ENCODE measurements at regions not wholly inside any gene's neighbourhood (a gene's known extent, or its start where the extent isn't known, plus 50 kb on each side); places are given as distances from the start of the nearest gene placed in this dataset.

GRCh38 chr11:90329043-90329442, 106.2 kb upstream of the CHORDC1 start:
- Histone ChIP-seq H2AFZ (ENCODE audit: low read depth) (no peak overlapping the region), H3K79me2 (ENCODE audit: insufficient read depth, low read depth) (no peaks in the 10 kb centered on the region), H4K20me1 (ENCODE audit: insufficient read depth) (no peaks in the 10 kb centered on the region), H3K27ac (no peak overlapping the region), H3K27me3 (ENCODE audit: insufficient read depth, low read depth) (no peaks in the 10 kb centered on the region), H3K4me2 (no peak overlapping the region), H3K4me1 (ENCODE audit: low read depth, poor library complexity, severe bottlenecking) (no peaks in the 10 kb centered on the region), H3K4me3 (IDR thresholded peaks at IDR 0.05; ENCODE audit: insufficient read depth, low read depth, low read length) (no peak overlapping the region), H3K9ac (no peak overlapping the region), H3K36me3 (ENCODE audit: insufficient read depth) (no peaks in the 10 kb centered on the region)
- no peak for TF ChIP-seq CTCF (conservative IDR thresholded peaks at IDR 0.05; ENCODE audit: low read depth, low read length)

- Histone ChIP-seq H3K4me2 (no peak overlapping the region), H3K79me2 (ENCODE audit: insufficient read depth, low read depth) (no peaks in the 10 kb centered on the region), H3K9ac (no peak overlapping the region), H4K20me1 (ENCODE audit: insufficient read depth) (no peaks in the 10 kb centered on the region), H3K27ac (no peak overlapping the region), H2AFZ (ENCODE audit: low read depth) (no peak overlapping the region), H3K4me1 (ENCODE audit: low read depth, poor library complexity, severe bottlenecking) (no peaks in the 10 kb centered on the region), H3K4me3 (IDR thresholded peaks at IDR 0.05; ENCODE audit: insufficient read depth, low read depth, low read length) (no peak overlapping the region), H3K36me3 (ENCODE audit: insufficient read depth) (no peaks in the 10 kb centered on the region), H3K27me3 (ENCODE audit: insufficient read depth, low read depth) (no peaks in the 10 kb centered on the region)
- TF ChIP-seq CTCF (conservative IDR thresholded peaks at IDR 0.05; ENCODE audit: low read depth, low read length), result no peak
Observed at GRCh38 chr11:90326647-90327046, 103.8 kb upstream of the CHORDC1 start.

- H3K27ac ChIP-seq, result no peak overlapping the region
- H3K79me2 ChIP-seq (ENCODE audit: insufficient read depth, low read depth), result no peaks in the 10 kb centered on the region
- no peak overlapping the region for H3K4me2 ChIP-seq
- H3K36me3 ChIP-seq (ENCODE audit: insufficient read depth), result no peaks in the 10 kb centered on the region
- no peaks in the 10 kb centered on the region for H4K20me1 ChIP-seq (ENCODE audit: insufficient read depth)
- no peaks in the 10 kb centered on the region for H3K27me3 ChIP-seq (ENCODE audit: insufficient read depth, low read depth)
- H2AFZ ChIP-seq (ENCODE audit: low read depth), result no peak overlapping the region
- H3K4me1 ChIP-seq (ENCODE audit: low read depth, poor library complexity, severe bottlenecking), result no peaks in the 10 kb centered on the region
- no peak overlapping the region for H3K9ac ChIP-seq
- no peak for TF ChIP-seq CTCF (conservative IDR thresholded peaks at IDR 0.05; ENCODE audit: low read depth, low read length)
- H3K4me3 ChIP-seq (IDR thresholded peaks at IDR 0.05; ENCODE audit: insufficient read depth, low read depth, low read length), result no peak overlapping the region
Observed at GRCh38 chr11:90323289-90323688, 100.4 kb upstream of the CHORDC1 start.

GRCh38 chr11:90321018-90321417, 98.2 kb upstream of the CHORDC1 start:
- H3K36me3 ChIP-seq (ENCODE audit: insufficient read depth), result no peaks in the 10 kb centered on the region
- H4K20me1 ChIP-seq (ENCODE audit: insufficient read depth), result no peaks in the 10 kb centered on the region
- no peak overlapping the region for H3K9ac ChIP-seq
- H3K4me1 ChIP-seq (ENCODE audit: low read depth, poor library complexity, severe bottlenecking), result no peaks in the 10 kb centered on the region
- no peak overlapping the region for H3K27ac ChIP-seq
- H3K4me3 ChIP-seq (IDR thresholded peaks at IDR 0.05; ENCODE audit: insufficient read depth, low read depth, low read length), result no peak overlapping the region
- no peaks in the 10 kb centered on the region for H3K79me2 ChIP-seq (ENCODE audit: insufficient read depth, low read depth)
- no peaks in the 10 kb centered on the region for H3K27me3 ChIP-seq (ENCODE audit: insufficient read depth, low read depth)
- no peak overlapping the region for H3K4me2 ChIP-seq
- H2AFZ ChIP-seq (ENCODE audit: low read depth), result no peak overlapping the region
- TF ChIP-seq CTCF (conservative IDR thresholded peaks at IDR 0.05; ENCODE audit: low read depth, low read length), result no peak

GRCh38 chr11:90318651-90319050, 95.8 kb upstream of the CHORDC1 start:
- H3K27me3 ChIP-seq (ENCODE audit: insufficient read depth, low read depth), result no peaks in the 10 kb centered on the region
- no peak overlapping the region for H3K9ac ChIP-seq
- no peak overlapping the region for H2AFZ ChIP-seq (ENCODE audit: low read depth)
- H3K4me3 ChIP-seq (IDR thresholded peaks at IDR 0.05; ENCODE audit: insufficient read depth, low read depth, low read length), result no peak overlapping the region
- H3K4me1 ChIP-seq (ENCODE audit: low read depth, poor library complexity, severe bottlenecking), result no peaks in the 10 kb centered on the region
- no peaks in the 10 kb centered on the region for H3K36me3 ChIP-seq (ENCODE audit: insufficient read depth)
- H3K79me2 ChIP-seq (ENCODE audit: insufficient read depth, low read depth), result no peaks in the 10 kb centered on the region
- H3K27ac ChIP-seq, result no peak overlapping the region
- TF ChIP-seq CTCF (conservative IDR thresholded peaks at IDR 0.05; ENCODE audit: low read depth, low read length), result no peak
- H3K4me2 ChIP-seq, result no peak overlapping the region
- H4K20me1 ChIP-seq (ENCODE audit: insufficient read depth), result no peaks in the 10 kb centered on the region
